ENCODE measurements at regions not wholly inside any gene's neighbourhood (a gene's known extent, or its start where the extent isn't known, plus 50 kb on each side); places are given as distances from the start of the nearest gene placed in this dataset.

DNA sequence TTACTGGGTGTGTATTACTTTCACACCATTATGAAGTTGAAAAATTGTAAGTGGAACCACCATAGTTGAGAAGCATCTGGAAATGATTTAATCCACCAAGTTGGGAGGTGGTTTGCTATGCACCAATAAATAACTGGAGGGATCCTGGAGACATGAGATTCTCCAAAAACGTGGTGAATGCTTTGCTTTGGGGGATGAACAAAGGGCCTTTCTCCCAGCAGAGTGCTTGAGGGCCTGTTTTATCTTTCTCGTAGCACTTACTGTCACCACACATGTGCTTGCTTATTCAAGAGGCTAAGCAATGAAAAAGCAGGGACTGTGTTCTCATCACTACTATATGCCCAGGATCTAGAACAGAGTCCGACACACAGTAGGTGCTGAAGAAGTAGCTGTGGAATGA is 371.1 kb downstream of the DHX35 start:
- H3K4me1 ChIP-seq: no peaks in the 10 kb centered on the region
- ATAC-seq: no peak
- no peaks in the 10 kb centered on the region for H3K27me3 ChIP-seq
- WGBS, 2 donors (ENCODE audit: low coverage in 1 of 2): 54 to 64% methylated on average over 3 of the region's 3 CpGs
- H3K4me3 ChIP-seq: no peak overlapping the region
- H3K9me3 ChIP-seq: no peaks in the 10 kb centered on the region
- TF ChIP-seq, protein P1, sequence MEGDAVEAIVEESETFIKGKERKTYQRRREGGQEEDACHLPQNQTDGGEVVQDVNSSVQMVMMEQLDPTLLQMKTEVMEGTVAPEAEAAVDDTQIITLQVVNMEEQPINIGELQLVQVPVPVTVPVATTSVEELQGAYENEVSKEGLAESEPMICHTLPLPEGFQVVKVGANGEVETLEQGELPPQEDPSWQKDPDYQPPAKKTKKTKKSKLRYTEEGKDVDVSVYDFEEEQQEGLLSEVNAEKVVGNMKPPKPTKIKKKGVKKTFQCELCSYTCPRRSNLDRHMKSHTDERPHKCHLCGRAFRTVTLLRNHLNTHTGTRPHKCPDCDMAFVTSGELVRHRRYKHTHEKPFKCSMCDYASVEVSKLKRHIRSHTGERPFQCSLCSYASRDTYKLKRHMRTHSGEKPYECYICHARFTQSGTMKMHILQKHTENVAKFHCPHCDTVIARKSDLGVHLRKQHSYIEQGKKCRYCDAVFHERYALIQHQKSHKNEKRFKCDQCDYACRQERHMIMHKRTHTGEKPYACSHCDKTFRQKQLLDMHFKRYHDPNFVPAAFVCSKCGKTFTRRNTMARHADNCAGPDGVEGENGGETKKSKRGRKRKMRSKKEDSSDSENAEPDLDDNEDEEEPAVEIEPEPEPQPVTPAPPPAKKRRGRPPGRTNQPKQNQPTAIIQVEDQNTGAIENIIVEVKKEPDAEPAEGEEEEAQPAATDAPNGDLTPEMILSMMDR (IDR thresholded peaks at IDR 0.05): no peak
- TF ChIP-seq POLR2AphosphoS5 (IDR thresholded peaks at IDR 0.05): no peak
- TF ChIP-seq EP300 (IDR thresholded peaks at IDR 0.05): no peak
- no peak for TF ChIP-seq POLR2A (IDR thresholded peaks at IDR 0.05)
- no peak overlapping the region for H3K27ac ChIP-seq
- H3K36me3 ChIP-seq: no peaks in the 10 kb centered on the region

- Histone ChIP-seq H3K4me1 (no peaks in the 10 kb centered on the region), H3K4me3 (no peak overlapping the region), H3K9me3 (no peaks in the 10 kb centered on the region), H3K27ac (no peak overlapping the region), H3K36me3 (no peaks in the 10 kb centered on the region), H3K27me3 (no peaks in the 10 kb centered on the region)
- ATAC-seq: no peak
- TF ChIP-seq POLR2AphosphoS5 (IDR thresholded peaks at IDR 0.05): no peak
- no peak for TF ChIP-seq POLR2A (IDR thresholded peaks at IDR 0.05)
- 64 to 80% methylated on average over 2 to 3 of the region's 4 CpGs for WGBS, 2 donors (ENCODE audit: low coverage in 1 of 2)
Measured at GRCh38 chr20:39328347-39328746, 366.2 kb downstream of the DHX35 start.

GRCh38 chr20:39326050-39326449 is 363.9 kb downstream of the DHX35 start:
- Histone ChIP-seq H3K4me3 (no peak overlapping the region), H3K36me3 (no peaks in the 10 kb centered on the region), H3K27me3 (no peaks in the 10 kb centered on the region), H3K4me1 (no peaks in the 10 kb centered on the region), H3K9me3 (no peaks in the 10 kb centered on the region), H3K27ac (no peak overlapping the region)
- TF ChIP-seq EP300 (IDR thresholded peaks at IDR 0.05): no peak
- TF ChIP-seq POLR2AphosphoS5 (IDR thresholded peaks at IDR 0.05): no peak
- no peak for TF ChIP-seq POLR2A (IDR thresholded peaks at IDR 0.05)
- TF ChIP-seq, protein P1 (IDR thresholded peaks at IDR 0.05): no peak
- no peak for ATAC-seq
- 50 to 66% methylated on average over 1 to 3 of the region's 3 CpGs for WGBS, 2 donors (ENCODE audit: low coverage in 1 of 2)

GRCh38 chr20:39318911-39319310 is 356.8 kb downstream of the DHX35 start:
- no peak for ATAC-seq
- TF ChIP-seq EP300 (IDR thresholded peaks at IDR 0.05) (no peak), POLR2AphosphoS5 (IDR thresholded peaks at IDR 0.05) (no peak), POLR2A (IDR thresholded peaks at IDR 0.05) (no peak)
- TF ChIP-seq, protein P1 (IDR thresholded peaks at IDR 0.05): no peak
- Histone ChIP-seq H3K27me3 (no peaks in the 10 kb centered on the region), H3K27ac (no peak overlapping the region), H3K4me1 (no peaks in the 10 kb centered on the region), H3K4me3 (no peak overlapping the region), H3K9me3 (no peaks in the 10 kb centered on the region), H3K36me3 (no peaks in the 10 kb centered on the region)
- WGBS, 2 donors (ENCODE audit: low coverage in 1 of 2): 40% methylated on average over 2 of the region's 2 CpGs; no CpG with 5 or more reads in 1 of the 2 donors

GRCh38 chr20:39312676-39313075 is 350.5 kb downstream of the DHX35 start:
- peaks cover under 1% of the 10 kb centered on the region for H3K27me3 ChIP-seq
- H3K36me3 ChIP-seq: no peaks in the 10 kb centered on the region
- TF ChIP-seq, protein P1 (IDR thresholded peaks at IDR 0.05): no peak
- TF ChIP-seq POLR2AphosphoS5 (IDR thresholded peaks at IDR 0.05) (no peak), POLR2A (IDR thresholded peaks at IDR 0.05) (no peak), EP300 (IDR thresholded peaks at IDR 0.05) (no peak)
- no peak overlapping the region for H3K4me3 ChIP-seq
- no peak for ATAC-seq
- H3K9me3 ChIP-seq: peaks cover 0 to 10% (median 0%) of the 10 kb centered on the region in 3 donors
- no peak overlapping the region for H3K27ac ChIP-seq
- H3K4me1 ChIP-seq: no peaks in the 10 kb centered on the region
